SIG-M5 treated with dmso at 0.1 percent for 504 hours (cell line): ENCODE measurements at regions not wholly inside any gene's neighbourhood (a gene's known extent, or its start where the extent isn't known, plus 50 kb on each side); places are given as distances from the start of the nearest gene placed in this dataset.

Experiments
- DNase-seq: peaks from one replicate; lab custom pipeline; 2025; ENCODE audit not compliant: unreplicated experiment; lab: John Stamatoyannopoulos, UW

GRCh38 chr2:236964291-236964690, 121.4 kb upstream of the COPS8 start:
- DNase-seq = no peak

GRCh38 chr2:236965021-236965840, 120.5 kb upstream of the COPS8 start:
- DNase-seq = no peak

- DNase-seq = no peak
These were observed 119.9 kb upstream of the COPS8 start for GRCh38 chr2:236965841-236966096.

- DNase-seq = no peak
These were observed 118.2 kb upstream of the COPS8 start for GRCh38 chr2:236967499-236967783.

- DNase-seq = no peak
These were observed 117.4 kb upstream of the COPS8 start for GRCh38 chr2:236968101-236968879.

GRCh38 chr2:236968880-236969534, 116.7 kb upstream of the COPS8 start:
- no peak for DNase-seq

GRCh38 chr2:236969767-236970655, 115.7 kb upstream of the COPS8 start:
- no peak for DNase-seq

- no peak for DNase-seq
These were observed 115.1 kb upstream of the COPS8 start for GRCh38 chr2:236970656-236971010.

- DNase-seq = peak; percentile 84
These were observed 114.4 kb upstream of the COPS8 start for GRCh38 chr2:236971131-236971821.

GRCh38 chr2:236971919-236972381, 113.7 kb upstream of the COPS8 start:
- peak; percentile 33 for DNase-seq

- peak; percentile 36 for DNase-seq
These were observed 113.0 kb upstream of the COPS8 start for GRCh38 chr2:236972491-236973342.

GRCh38 chr2:236973343-236973980, 112.2 kb upstream of the COPS8 start:
- DNase-seq = no peak

- DNase-seq = no peak
These were observed 111.5 kb upstream of the COPS8 start for GRCh38 chr2:236974148-236974547.

GRCh38 chr2:236974752-236975151, 110.9 kb upstream of the COPS8 start:
- no peak for DNase-seq

GRCh38 chr2:236975766-236976165, 109.9 kb upstream of the COPS8 start:
- DNase-seq = peak; percentile 68

- DNase-seq = peak; percentile 98
These were observed 109.2 kb upstream of the COPS8 start for GRCh38 chr2:236976266-236977062.

- DNase-seq = no peak
These were observed 108.4 kb upstream of the COPS8 start for GRCh38 chr2:236977063-236977851.
